ENCODE measurements at regions not wholly inside any gene's neighbourhood (a gene's known extent, or its start where the extent isn't known, plus 50 kb on each side); places are given as distances from the start of the nearest gene placed in this dataset.

DNA sequence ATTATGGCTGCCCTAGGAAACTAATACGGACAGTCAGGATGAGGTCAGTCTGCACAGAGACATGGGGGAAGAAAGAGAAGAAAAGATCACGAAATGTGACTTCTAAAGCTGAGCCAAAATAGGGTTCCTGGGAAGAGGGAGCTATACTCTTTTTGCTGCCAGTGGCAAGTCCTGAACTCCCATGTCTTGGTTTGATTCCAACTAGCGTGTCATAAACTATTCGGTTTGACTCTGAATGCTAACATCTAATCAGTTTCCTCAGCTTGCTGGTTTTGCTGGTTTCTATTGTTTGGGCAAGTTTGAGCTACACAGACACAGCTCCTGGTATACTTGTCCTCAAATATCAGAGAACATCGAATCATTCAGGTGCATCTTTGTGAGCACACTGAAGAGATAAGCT lies 80.5 kb upstream of the CYP1B1 start:
- TF ChIP-seq, protein P1, sequence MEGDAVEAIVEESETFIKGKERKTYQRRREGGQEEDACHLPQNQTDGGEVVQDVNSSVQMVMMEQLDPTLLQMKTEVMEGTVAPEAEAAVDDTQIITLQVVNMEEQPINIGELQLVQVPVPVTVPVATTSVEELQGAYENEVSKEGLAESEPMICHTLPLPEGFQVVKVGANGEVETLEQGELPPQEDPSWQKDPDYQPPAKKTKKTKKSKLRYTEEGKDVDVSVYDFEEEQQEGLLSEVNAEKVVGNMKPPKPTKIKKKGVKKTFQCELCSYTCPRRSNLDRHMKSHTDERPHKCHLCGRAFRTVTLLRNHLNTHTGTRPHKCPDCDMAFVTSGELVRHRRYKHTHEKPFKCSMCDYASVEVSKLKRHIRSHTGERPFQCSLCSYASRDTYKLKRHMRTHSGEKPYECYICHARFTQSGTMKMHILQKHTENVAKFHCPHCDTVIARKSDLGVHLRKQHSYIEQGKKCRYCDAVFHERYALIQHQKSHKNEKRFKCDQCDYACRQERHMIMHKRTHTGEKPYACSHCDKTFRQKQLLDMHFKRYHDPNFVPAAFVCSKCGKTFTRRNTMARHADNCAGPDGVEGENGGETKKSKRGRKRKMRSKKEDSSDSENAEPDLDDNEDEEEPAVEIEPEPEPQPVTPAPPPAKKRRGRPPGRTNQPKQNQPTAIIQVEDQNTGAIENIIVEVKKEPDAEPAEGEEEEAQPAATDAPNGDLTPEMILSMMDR (IDR thresholded peaks at IDR 0.05; ENCODE audit: insufficient read depth, low read length, severe bottlenecking) = no peak
- no peak for FAIRE-seq
- no peaks in the 10 kb centered on the region for H3K27me3 ChIP-seq (ENCODE audit: control insufficient read depth, insufficient read depth, low read length)

GRCh38 chr2:38155015-38155414 lies 79.1 kb upstream of the CYP1B1 start:
- FAIRE-seq (no peak), DNase-seq (ENCODE audit: low read depth) (no peak)
- Histone ChIP-seq H3K4me3 (ENCODE audit: low read depth, low read length) (no peak overlapping the region), H3K27me3 (ENCODE audit: control insufficient read depth, insufficient read depth, low read length) (no peaks in the 10 kb centered on the region), H3K36me3 (ENCODE audit: control insufficient read depth, insufficient read depth, low read length) (no peaks in the 10 kb centered on the region)
- TF ChIP-seq, protein P1 (IDR thresholded peaks at IDR 0.05; ENCODE audit: insufficient read depth, low read length, severe bottlenecking) = no peak

More for the DNA sequence above, 80.5 kb upstream of the CYP1B1 start:
- Histone ChIP-seq H3K4me3 (ENCODE audit: low read depth, low read length) (no peak overlapping the region), H3K36me3 (ENCODE audit: control insufficient read depth, insufficient read depth, low read length) (no peaks in the 10 kb centered on the region)
- no peak for DNase-seq (ENCODE audit: low read depth)

GRCh38 chr2:38154395-38154794 lies 78.4 kb upstream of the CYP1B1 start:
- TF ChIP-seq, protein P1 (IDR thresholded peaks at IDR 0.05; ENCODE audit: insufficient read depth, low read length, severe bottlenecking) = no peak
- H3K27me3 ChIP-seq (ENCODE audit: control insufficient read depth, insufficient read depth, low read length) = no peaks in the 10 kb centered on the region
- H3K4me3 ChIP-seq (ENCODE audit: low read depth, low read length) = no peak overlapping the region
- H3K36me3 ChIP-seq (ENCODE audit: control insufficient read depth, insufficient read depth, low read length) = no peaks in the 10 kb centered on the region
- FAIRE-seq (no peak), DNase-seq (ENCODE audit: low read depth) (peak; percentile 64)

- TF ChIP-seq, protein P1 (IDR thresholded peaks at IDR 0.05; ENCODE audit: insufficient read depth, low read length, severe bottlenecking) = no peak
- FAIRE-seq (no peak), DNase-seq (ENCODE audit: low read depth) (no peak)
These were observed 77.7 kb upstream of the CYP1B1 start for GRCh38 chr2:38153476-38154135.

DNA sequence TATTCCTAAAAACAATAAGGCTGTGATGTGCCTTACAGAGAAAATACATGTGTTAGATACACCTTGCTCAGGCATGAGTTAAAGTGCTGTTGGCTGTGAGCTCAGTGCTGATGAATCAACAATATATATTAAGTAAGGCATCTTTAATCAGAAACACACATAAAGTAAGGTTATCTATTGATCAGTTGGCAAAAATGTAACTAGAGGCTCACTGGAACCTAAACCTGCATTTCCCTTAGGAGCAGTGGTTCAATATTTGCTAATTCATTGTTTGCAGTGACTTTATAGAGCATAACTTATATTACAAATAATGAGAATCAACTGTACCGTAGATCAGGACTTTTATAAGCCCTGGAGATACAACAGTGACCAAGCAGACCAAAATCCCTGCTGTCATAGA lies 77.0 kb upstream of the CYP1B1 start:
- TF ChIP-seq, protein P1 (IDR thresholded peaks at IDR 0.05; ENCODE audit: insufficient read depth, low read length, severe bottlenecking) = no peak
- Histone ChIP-seq H3K36me3 (ENCODE audit: control insufficient read depth, insufficient read depth, low read length) (no peaks in the 10 kb centered on the region), H3K27me3 (ENCODE audit: control insufficient read depth, insufficient read depth, low read length) (no peaks in the 10 kb centered on the region), H3K4me3 (ENCODE audit: low read depth, low read length) (no peak overlapping the region)
- no peak for FAIRE-seq
- no peak for DNase-seq (ENCODE audit: low read depth)

More at GRCh38 chr2:38153476-38154135, 77.7 kb upstream of the CYP1B1 start:
- H3K4me3 ChIP-seq (ENCODE audit: low read depth, low read length) = no peak overlapping the region
- H3K36me3 ChIP-seq (ENCODE audit: control insufficient read depth, insufficient read depth, low read length) = no peaks in the 10 kb centered on the region
- no peaks in the 10 kb centered on the region for H3K27me3 ChIP-seq (ENCODE audit: control insufficient read depth, insufficient read depth, low read length)

- H3K4me3 ChIP-seq (ENCODE audit: low read depth, low read length) = no peak overlapping the region
- no peak for FAIRE-seq
- no peak for DNase-seq (ENCODE audit: low read depth)
- no peaks in the 10 kb centered on the region for H3K27me3 ChIP-seq (ENCODE audit: control insufficient read depth, insufficient read depth, low read length)
- H3K36me3 ChIP-seq (ENCODE audit: control insufficient read depth, insufficient read depth, low read length) = no peaks in the 10 kb centered on the region
- TF ChIP-seq, protein P1 (IDR thresholded peaks at IDR 0.05; ENCODE audit: insufficient read depth, low read length, severe bottlenecking) = no peak
These were observed 76.1 kb upstream of the CYP1B1 start for GRCh38 chr2:38152035-38152434.

All from bronchial epithelial cell (primary cell).